IMR-90 (cell line): ENCODE measurements at regions not wholly inside any gene's neighbourhood (a gene's known extent, or its start where the extent isn't known, plus 50 kb on each side); places are given as distances from the start of the nearest gene placed in this dataset.

Source experiments
- ATAC-seq: fragments of 200-7000 bp; cut with Tn5 transposase; 2 replicates; pipeline ENCODE4 v1.9.1; 2020; ENCODE audit warnings: low read depth, mild to moderate bottlenecking, moderate library complexity
- BruUV-seq: library from RNA; stranded (reverse); fragments of 400-500 nt; replicated peaks from 2 replicates; lab custom pipeline; 2021; lab: Mats Ljungman, UMichigan
- CTCF ChIA-PET: fragments of 300-600 bp; formaldehyde crosslinking; extraction: SDS; loops from one replicate; lab custom pipeline; 2021; ENCODE audit warnings: antibody characterized with exemption; lab: Yijun Ruan, JAX
- POLR2A ChIA-PET: fragments of 300-600 bp; sonication (Branson Sonifier 250); formaldehyde crosslinking; loops from one replicate; lab custom pipeline; 2022; ENCODE audit warnings: antibody characterized with exemption; ENCODE audit not compliant: unreplicated experiment; lab: Charles Lee
- DNase-seq: peaks from one replicate; pipeline ENCODE4 v3.0.0; 2013
- H2AFZ ChIP-seq: replicated peaks from 2 replicates; pipeline ENCODE3; 2013; ENCODE audit warnings: low read length, mild to moderate bottlenecking; ENCODE audit not compliant: poor library complexity
- H2AK5ac ChIP-seq: 2 replicates; pipeline ENCODE4 v1.6.1; 2013; ENCODE audit warnings: low read depth, low read length, inconsistent platforms
- H2AK9ac ChIP-seq: replicated peaks from 2 replicates; pipeline ENCODE3; 2013; ENCODE audit warnings: mild to moderate bottlenecking, low read depth, low read length, moderate library complexity; ENCODE audit not compliant: poor library complexity
- H2BK120ac ChIP-seq: 2 replicates; pipeline ENCODE4 v1.6.1; 2013; ENCODE audit warnings: low read depth, low read length, inconsistent platforms
- H2BK15ac ChIP-seq: 3 replicates; pipeline ENCODE4 v1.6.1; 2013; ENCODE audit warnings: low read depth, low read length, inconsistent platforms
- H2BK20ac ChIP-seq: 2 replicates; pipeline ENCODE4 v1.6.1; 2013; ENCODE audit warnings: low read depth, mild to moderate bottlenecking, inconsistent platforms, low read length, moderate library complexity
- H2BK5ac ChIP-seq: 2 replicates; pipeline ENCODE4 v1.6.1; 2013; ENCODE audit warnings: mild to moderate bottlenecking, low read depth, low read length, inconsistent platforms; ENCODE audit not compliant: poor library complexity, severe bottlenecking
- H3K14ac ChIP-seq: replicated peaks from 2 replicates; pipeline ENCODE4 v1.6.1; 2013; ENCODE audit warnings: low read depth, low read length, inconsistent platforms
- H3K18ac ChIP-seq: 2 replicates; pipeline ENCODE4 v1.6.1; 2013; ENCODE audit warnings: low read depth, low read length, control low read depth
- H3K23ac ChIP-seq: 2 replicates; pipeline ENCODE4 v1.6.1; 2013; ENCODE audit warnings: low read depth, low read length, inconsistent platforms
- H3K27ac ChIP-seq: 2 replicates; pipeline ENCODE4 v1.5.1; 2013; ENCODE audit warnings: mild to moderate bottlenecking, control low read depth, low read length; ENCODE audit not compliant: insufficient read depth
- H3K27me3 ChIP-seq: 2 replicates; pipeline ENCODE4 v1.6.1; 2013; ENCODE audit warnings: low read length; ENCODE audit not compliant: control insufficient read depth, insufficient read depth
- H3K36me3 ChIP-seq: 2 replicates; pipeline ENCODE4 v1.6.1; 2013; ENCODE audit warnings: low read length, mixed read lengths; ENCODE audit not compliant: control insufficient read depth, insufficient read depth
- H3K4ac ChIP-seq: 2 replicates; pipeline ENCODE4 v1.6.1; 2013; ENCODE audit warnings: low read depth, low read length, inconsistent platforms
- H3K4me1 ChIP-seq: 2 replicates; pipeline ENCODE4 v1.6.1; 2013; ENCODE audit warnings: low read length, mixed read lengths; ENCODE audit not compliant: control insufficient read depth, insufficient read depth
- H3K4me2 ChIP-seq: 2 replicates; pipeline ENCODE4 v1.6.1; 2013; ENCODE audit warnings: low read depth, mild to moderate bottlenecking, control low read depth, low read length, moderate library complexity
- H3K4me3 ChIP-seq: 2 replicates; pipeline ENCODE4 v1.5.1; 2013; ENCODE audit warnings: low read depth, mild to moderate bottlenecking, control low read depth, low read length, moderate library complexity; ENCODE audit not compliant: insufficient read depth
- H3K56ac ChIP-seq: 2 replicates; pipeline ENCODE4 v1.6.1; 2013; ENCODE audit warnings: low read length, inconsistent platforms; ENCODE audit not compliant: insufficient read depth; ENCODE audit errors: extremely low read depth
- H3K79me1 ChIP-seq, 2 experiments: 2 replicates each; pipeline ENCODE4 v1.6.1; 2013; ENCODE audit warnings: low read length in 2 of 2, inconsistent platforms in 1 of 2, low read depth in 1 of 2
- H3K9ac ChIP-seq: 2 replicates; pipeline ENCODE4 v1.6.1; 2013; ENCODE audit warnings: low read depth, low read length, control low read depth
- H3K9me1 ChIP-seq: 2 replicates; pipeline ENCODE4 v1.6.1; 2013; ENCODE audit warnings: low read length, inconsistent platforms; ENCODE audit not compliant: insufficient read depth
- H3K9me3 ChIP-seq: 2 replicates; pipeline ENCODE4 v1.6.1; 2013; ENCODE audit warnings: low read length; ENCODE audit not compliant: control insufficient read depth, insufficient read depth
- H4K20me1 ChIP-seq: 2 replicates; pipeline ENCODE4 v1.6.1; 2013; ENCODE audit warnings: low read length, inconsistent platforms; ENCODE audit not compliant: insufficient read depth
- H4K5ac ChIP-seq: 2 replicates; pipeline ENCODE4 v1.6.1; 2013; ENCODE audit warnings: mild to moderate bottlenecking, low read depth, low read length, control low read depth
- H4K8ac ChIP-seq, 2 experiments: 2 replicates each; pipeline ENCODE4 v1.6.1; 2013; ENCODE audit warnings: low read depth in 2 of 2, low read length in 2 of 2, control low read depth in 1 of 2, inconsistent platforms in 1 of 2
- H4K91ac ChIP-seq: 2 replicates; pipeline ENCODE4 v1.6.1; 2013; ENCODE audit warnings: low read depth, low read length, inconsistent platforms; ENCODE audit not compliant: insufficient read depth
- CEBPB ChIP-seq: IDR thresholded peaks from 2 replicates; pipeline ENCODE4 v1.6.1; 2012; ENCODE audit warnings: low read depth, low read length, improper control_type of control experiment
- MAZ ChIP-seq: IDR thresholded peaks from 2 replicates; pipeline ENCODE4 v1.6.1; 2012; ENCODE audit warnings: low read depth, mild to moderate bottlenecking, low read length, improper control_type of control experiment, moderate library complexity, borderline replicate concordance
- MXI1 ChIP-seq: IDR thresholded peaks from 2 replicates; pipeline ENCODE4 v1.6.1; 2012; ENCODE audit warnings: low read depth, mild to moderate bottlenecking, low read length, moderate library complexity, borderline replicate concordance
- SMC3 ChIP-seq: fragments of 150-350 bp; IDR thresholded peaks from 2 replicates; pipeline ENCODE4 v1.6.1; 2016; ENCODE audit warnings: low read depth, mild to moderate bottlenecking, antibody characterized with exemption, low read length, moderate library complexity
- USF2 ChIP-seq: fragments of 150-350 bp; IDR thresholded peaks from 2 replicates; pipeline ENCODE4 v1.6.1; 2017; ENCODE audit warnings: mild to moderate bottlenecking, antibody characterized with exemption, low read length, low read depth
- WGBS, 2 experiments: methylation state at CpG; one replicate each; pipeline versions ENCODE4 v1.1.5 to v1.1.7; 2013; ENCODE audit warnings: missing lambda C conversion rate in 2 of 2; ENCODE audit not compliant: insufficient read length in 1 of 2; ENCODE audit errors: extremely low coverage in 2 of 2; 5-methylcytosine and 5-hydroxymethylcytosine counted together
- dilution Hi-C: fragments of 300-500 bp; cut with HindIII; formaldehyde crosslinking; loops from one replicate; pipeline ENCODE4 v1.14.3; 2018; ENCODE audit warnings: low sequenced_read_pairs; ENCODE audit not compliant: unreplicated experiment
- in situ Hi-C: fragments of 300-500 bp; cut with MboI; formaldehyde crosslinking; loops from 3 replicates; pipeline ENCODE4 v1.14.3; 2019; ENCODE audit warnings: low sequenced_read_pairs, inconsistent platforms, mixed read lengths
- intact Hi-C: fragments of 100-400 bp; cut with micrococcal nuclease; formaldehyde crosslinking; loops from 2 replicates; pipeline ENCODE4 v1.10.0; 2022
- TF ChIP-seq, protein P1 (sequence below): conservative IDR thresholded peaks from 2 replicates; pipeline ENCODE4 v1.5.1; 2012; ENCODE audit warnings: mild to moderate bottlenecking, low read depth, low read length, improper control_type of control experiment

DNA sequence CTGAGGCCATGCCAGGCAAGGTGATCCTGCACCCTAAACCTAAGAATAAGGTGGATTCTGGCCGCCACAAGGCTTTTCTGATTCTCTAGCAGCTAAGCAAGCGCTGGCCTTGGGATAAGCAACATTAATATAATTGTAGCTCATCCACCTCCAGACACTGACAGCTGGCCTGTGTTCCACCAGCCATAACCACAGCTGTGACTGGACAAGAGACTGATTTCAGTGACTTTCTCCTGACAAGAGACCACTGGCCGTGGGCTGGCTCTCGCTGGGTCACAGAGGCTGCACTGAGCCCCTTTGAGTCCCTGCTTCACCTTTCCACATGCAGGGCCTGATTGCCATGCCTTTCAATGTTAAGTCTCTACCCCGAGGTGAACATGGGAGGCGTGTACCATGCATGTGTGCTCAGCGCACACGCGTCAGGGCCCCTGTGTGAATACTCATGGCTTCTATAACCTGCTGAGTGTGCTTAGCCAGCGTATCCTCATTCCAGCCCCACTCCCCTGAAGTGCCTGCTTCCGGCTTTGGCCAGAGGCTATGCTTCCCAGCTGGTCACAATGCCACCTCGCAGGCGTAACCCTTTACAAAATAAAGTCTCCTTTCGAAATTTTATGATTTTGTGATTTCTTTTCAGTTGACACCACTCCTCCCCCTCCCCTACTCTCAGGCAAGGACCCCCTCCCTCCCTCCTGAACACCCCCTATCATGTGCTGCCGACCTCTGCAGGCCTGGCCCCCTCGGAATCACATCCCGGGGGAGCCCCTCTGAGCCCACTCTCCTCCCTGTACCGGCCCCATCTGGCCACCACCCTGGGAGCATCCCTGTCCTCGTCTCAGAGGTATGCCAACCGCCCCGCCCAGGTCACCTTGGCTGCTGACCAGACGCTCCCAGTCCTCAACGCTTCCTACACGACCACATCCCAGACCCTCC lies 128.1 kb downstream of the CTTN start:
- intact Hi-C loops: loop anchor here (10.0 kb wide), 1 partner anchor 58 kb away; no protein-coding TSS in a partner anchor
- ChIA-PET CTCF (interaction anchor here (1.0 kb wide), 1 partner anchor 37 kb away, joined by 3 read pairs; no protein-coding TSS in a partner anchor), POLR2A (no interaction called here)
- Histone ChIP-seq H3K27ac (no peak overlapping the region), H2AK5ac (no peak overlapping the region), H4K5ac (no peak overlapping the region), H3K4me3 (no peak overlapping the region), H3K27me3 (peaks cover 15% of the 10 kb centered on the region), H2BK5ac (no peak overlapping the region), H2BK120ac (no peak overlapping the region), H3K4me1 (peaks cover 6% of the 10 kb centered on the region; the same call in 1 of the 2 replicates), H2BK20ac (no peak overlapping the region), H3K79me1 (no peaks in the 10 kb centered on the region), H2AFZ (no peak overlapping the region), H4K8ac (no peak overlapping the region), H3K9me1 (no peaks in the 10 kb centered on the region), H3K4ac (no peak overlapping the region), H3K14ac (no peak overlapping the region), H3K9ac (no peak overlapping the region), H2BK15ac (no peak overlapping the region), H4K91ac (no peak overlapping the region), H3K36me3 (no peaks in the 10 kb centered on the region), H3K18ac (no peak overlapping the region), H3K4me2 (no peak overlapping the region), H3K9me3 (no peaks in the 10 kb centered on the region), H3K56ac (no peak overlapping the region), H4K20me1 (peaks cover 22% of the 10 kb centered on the region), H3K23ac (no peak overlapping the region; the same call in 1 of the 2 replicates), H2AK9ac (no peak overlapping the region)
- in situ Hi-C loops: no loop called here
- 58% methylated on average over 8 of the region's 24 CpGs; no CpG with 5 or more reads in 1 of the 2 experiments for WGBS, 2 experiments
- BruUV-seq: no TSS peak
- TF ChIP-seq, protein P1, sequence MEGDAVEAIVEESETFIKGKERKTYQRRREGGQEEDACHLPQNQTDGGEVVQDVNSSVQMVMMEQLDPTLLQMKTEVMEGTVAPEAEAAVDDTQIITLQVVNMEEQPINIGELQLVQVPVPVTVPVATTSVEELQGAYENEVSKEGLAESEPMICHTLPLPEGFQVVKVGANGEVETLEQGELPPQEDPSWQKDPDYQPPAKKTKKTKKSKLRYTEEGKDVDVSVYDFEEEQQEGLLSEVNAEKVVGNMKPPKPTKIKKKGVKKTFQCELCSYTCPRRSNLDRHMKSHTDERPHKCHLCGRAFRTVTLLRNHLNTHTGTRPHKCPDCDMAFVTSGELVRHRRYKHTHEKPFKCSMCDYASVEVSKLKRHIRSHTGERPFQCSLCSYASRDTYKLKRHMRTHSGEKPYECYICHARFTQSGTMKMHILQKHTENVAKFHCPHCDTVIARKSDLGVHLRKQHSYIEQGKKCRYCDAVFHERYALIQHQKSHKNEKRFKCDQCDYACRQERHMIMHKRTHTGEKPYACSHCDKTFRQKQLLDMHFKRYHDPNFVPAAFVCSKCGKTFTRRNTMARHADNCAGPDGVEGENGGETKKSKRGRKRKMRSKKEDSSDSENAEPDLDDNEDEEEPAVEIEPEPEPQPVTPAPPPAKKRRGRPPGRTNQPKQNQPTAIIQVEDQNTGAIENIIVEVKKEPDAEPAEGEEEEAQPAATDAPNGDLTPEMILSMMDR: no peak
- TF ChIP-seq SMC3 (no peak), USF2 (no peak), MXI1 (no peak), MAZ (no peak), CEBPB (no peak)
- ATAC-seq: no peak
- DNase-seq: no peak
- dilution Hi-C loops: no loop called here
